ENCODE measurements at regions not wholly inside any gene's neighbourhood (a gene's known extent, or its start where the extent isn't known, plus 50 kb on each side); places are given as distances from the start of the nearest gene placed in this dataset.

GRCh38 chr7:155882596-155882995 is 70.3 kb upstream of the SHH start:
- TF ChIP-seq CTCF (IDR thresholded peaks at IDR 0.05; ENCODE audit: poor library complexity), result no peak
- TF ChIP-seq EZH2phosphoT487 (IDR thresholded peaks at IDR 0.05; ENCODE audit: low read depth, severe bottlenecking, unreplicated experiment), result no peak
- no peak for TF ChIP-seq EZH2 (IDR thresholded peaks at IDR 0.05; ENCODE audit: borderline replicate concordance)

Data from hepatocyte (in vitro differentiated cells).